ENCODE measurements at regions not wholly inside any gene's neighbourhood (a gene's known extent, or its start where the extent isn't known, plus 50 kb on each side); places are given as distances from the start of the nearest gene placed in this dataset.
A peak's percentile ranks its signal among the peaks of the same experiment; 100 is the strongest.

DNA sequence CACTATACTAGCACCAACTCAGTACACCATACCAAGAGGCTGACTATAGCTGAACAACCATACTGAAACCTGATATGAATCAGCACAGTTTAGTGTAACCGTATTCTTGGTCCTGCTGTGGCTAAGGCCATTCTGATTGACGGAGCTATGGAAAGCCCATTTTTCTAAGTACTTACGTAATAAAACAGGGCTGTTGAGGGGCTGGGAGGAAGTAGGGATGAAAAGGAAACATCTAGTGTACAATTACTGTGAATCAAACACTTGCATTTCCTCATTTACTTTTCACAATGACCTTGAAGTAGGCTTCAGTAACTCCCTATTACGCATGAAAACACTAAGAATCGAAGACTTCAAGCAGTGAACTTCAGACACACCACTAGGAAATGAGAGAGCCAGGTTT, 198.2 kb downstream of the BTG1 start:
- H3K9me3 ChIP-seq (replicated peaks) = no peaks in the 10 kb centered on the region
- H3K4me1 ChIP-seq (replicated peaks) = no peaks in the 10 kb centered on the region
- H3K36me3 ChIP-seq = no peaks in the 10 kb centered on the region
- no peak overlapping the region for H3K27ac ChIP-seq
- DNase-seq (ENCODE audit: low read depth in 1 of 2, low spot score in 2 of 2) = no peak
- H3K4me3 ChIP-seq = no peak overlapping the region
- no peaks in the 10 kb centered on the region for H3K27me3 ChIP-seq (replicated peaks)

DNA sequence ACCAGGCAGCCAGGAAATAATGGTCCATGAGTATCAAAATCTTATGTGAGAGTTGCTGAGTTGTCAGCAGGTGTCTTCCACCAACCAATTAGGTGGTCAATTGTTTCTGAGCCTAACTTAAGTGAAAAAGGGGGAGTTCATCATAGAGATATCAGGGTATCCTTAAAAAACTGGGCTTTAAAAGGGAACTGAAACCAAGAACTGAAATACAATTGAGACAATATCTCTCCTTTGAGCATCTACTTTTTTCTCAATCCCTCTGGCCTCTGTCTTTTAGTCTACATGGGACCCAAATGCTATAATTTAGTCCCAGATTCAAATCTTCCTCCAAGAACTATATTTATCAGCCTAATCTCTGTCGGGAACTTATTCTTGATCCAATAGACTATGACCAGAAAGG, 201.0 kb downstream of the BTG1 start:
- Histone ChIP-seq H3K27me3 (replicated peaks) (no peaks in the 10 kb centered on the region), H3K36me3 (no peaks in the 10 kb centered on the region), H3K27ac (no peak overlapping the region), H3K9me3 (replicated peaks) (no peaks in the 10 kb centered on the region), H3K4me3 (no peak overlapping the region), H3K4me1 (replicated peaks) (no peaks in the 10 kb centered on the region)
- DNase-seq (ENCODE audit: low read depth in 1 of 2, low spot score in 2 of 2) = no peak

DNA sequence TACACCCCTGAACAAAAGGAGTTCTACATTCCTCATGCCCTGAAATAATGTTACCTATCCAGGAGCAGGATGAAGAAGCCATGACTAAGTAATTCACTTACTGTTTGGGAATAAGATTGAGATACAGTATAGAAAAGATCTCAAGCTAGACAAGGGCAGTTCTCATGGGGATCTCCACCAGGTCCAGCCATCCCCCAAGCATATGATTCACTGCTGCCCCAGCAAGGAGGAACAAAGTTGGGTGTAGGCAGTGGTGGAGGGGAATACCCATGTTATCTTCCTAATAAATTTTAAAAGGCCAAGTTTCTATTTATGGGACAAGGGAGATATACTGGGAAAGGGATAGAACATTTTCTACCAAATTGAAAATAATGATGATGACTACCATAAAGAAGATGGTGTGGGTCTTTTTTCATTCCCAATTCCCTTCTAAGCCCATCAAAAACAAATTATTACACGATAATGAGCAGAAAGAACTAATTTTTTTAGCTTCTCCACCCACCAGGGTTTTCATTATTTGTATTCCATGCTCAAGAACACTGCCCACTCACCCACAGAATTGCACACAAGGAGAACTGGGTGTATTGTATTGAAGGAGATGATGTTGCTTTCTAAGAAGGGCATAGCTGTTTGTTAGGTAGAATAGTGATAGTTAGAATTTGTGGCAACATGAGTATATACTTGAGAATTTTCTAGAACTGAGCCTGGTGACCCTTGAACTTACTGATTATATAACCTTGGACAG, 204.6 kb downstream of the BTG1 start:
- Histone ChIP-seq H3K27ac (no peak overlapping the region), H3K27me3 (replicated peaks) (no peaks in the 10 kb centered on the region), H3K4me1 (replicated peaks) (no peaks in the 10 kb centered on the region), H3K36me3 (no peaks in the 10 kb centered on the region), H3K9me3 (replicated peaks) (no peaks in the 10 kb centered on the region), H3K4me3 (no peak overlapping the region)
- DNase-seq (ENCODE audit: low read depth in 1 of 2, low spot score in 2 of 2) = no peak

DNA sequence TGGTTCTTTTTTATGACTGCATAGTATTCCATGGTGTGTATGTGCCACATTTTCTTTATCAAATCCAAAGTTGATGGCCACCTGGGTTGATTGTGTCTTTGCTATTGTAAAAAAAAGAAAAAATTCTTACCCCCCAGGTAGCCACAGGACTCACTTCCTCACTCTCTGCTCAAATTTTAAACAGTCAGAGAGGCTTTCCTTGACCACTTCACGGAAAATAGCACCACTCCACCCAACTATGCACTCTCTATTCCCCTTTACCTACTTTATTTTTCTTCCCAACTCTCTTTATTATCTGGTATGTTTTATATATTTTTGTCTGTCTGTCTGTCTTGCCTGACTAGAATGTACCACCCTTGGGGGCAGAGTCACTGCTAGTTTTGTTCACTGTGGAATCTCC, 205.3 kb downstream of the BTG1 start:
- Histone ChIP-seq H3K9me3 (replicated peaks) (no peaks in the 10 kb centered on the region), H3K36me3 (no peaks in the 10 kb centered on the region), H3K4me1 (replicated peaks) (no peaks in the 10 kb centered on the region), H3K27ac (no peak overlapping the region), H3K27me3 (replicated peaks) (no peaks in the 10 kb centered on the region), H3K4me3 (no peak overlapping the region)
- no peak for DNase-seq (ENCODE audit: low read depth in 1 of 2, low spot score in 2 of 2)

DNA sequence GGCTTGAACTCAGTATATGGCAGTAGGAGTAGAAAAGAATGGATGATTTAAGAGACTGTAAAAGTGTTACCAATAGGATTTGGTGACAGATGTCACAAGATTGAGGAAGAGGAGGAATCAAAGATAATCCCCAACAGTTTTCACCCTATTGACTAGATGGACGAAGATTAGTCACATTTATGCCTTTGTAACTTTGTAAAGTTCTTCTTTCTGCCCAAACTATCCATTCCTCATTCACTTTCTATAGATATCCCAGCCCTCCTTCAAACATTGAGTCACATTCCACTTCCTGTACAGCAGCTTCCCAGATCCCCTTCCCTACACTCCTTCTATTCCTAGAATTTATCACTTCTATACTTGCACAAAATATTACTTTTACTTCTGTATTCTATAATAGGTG, 207.9 kb downstream of the BTG1 start:
- H3K36me3 ChIP-seq = no peaks in the 10 kb centered on the region
- no peak overlapping the region for H3K27ac ChIP-seq
- no peaks in the 10 kb centered on the region for H3K4me1 ChIP-seq (replicated peaks)
- no peak overlapping the region for H3K4me3 ChIP-seq
- no peaks in the 10 kb centered on the region for H3K27me3 ChIP-seq (replicated peaks)
- H3K9me3 ChIP-seq (replicated peaks) = no peaks in the 10 kb centered on the region
- no peak for DNase-seq (ENCODE audit: low read depth in 1 of 2, low spot score in 2 of 2)

DNA sequence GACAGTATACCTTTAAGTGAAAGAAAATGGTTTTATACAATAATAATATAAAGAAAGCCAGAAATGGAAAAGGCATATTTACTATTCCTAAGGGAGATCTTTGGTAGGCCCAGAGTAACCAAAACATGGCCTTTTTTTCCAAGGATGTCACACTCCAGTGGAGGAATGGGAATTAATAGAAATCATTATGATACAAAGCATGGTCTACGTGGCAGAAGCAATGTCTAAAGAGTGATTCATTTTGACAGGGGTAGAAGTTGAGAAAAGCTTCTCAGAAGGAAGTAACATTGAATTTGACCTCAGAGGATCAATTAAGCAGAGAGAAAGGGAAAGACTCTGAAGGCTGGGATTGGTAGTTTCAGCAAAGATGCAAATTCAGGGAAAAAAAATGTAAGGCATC, 208.6 kb downstream of the BTG1 start:
- Histone ChIP-seq H3K4me3 (no peak overlapping the region), H3K4me1 (replicated peaks) (no peaks in the 10 kb centered on the region), H3K27ac (no peak overlapping the region)

DNA sequence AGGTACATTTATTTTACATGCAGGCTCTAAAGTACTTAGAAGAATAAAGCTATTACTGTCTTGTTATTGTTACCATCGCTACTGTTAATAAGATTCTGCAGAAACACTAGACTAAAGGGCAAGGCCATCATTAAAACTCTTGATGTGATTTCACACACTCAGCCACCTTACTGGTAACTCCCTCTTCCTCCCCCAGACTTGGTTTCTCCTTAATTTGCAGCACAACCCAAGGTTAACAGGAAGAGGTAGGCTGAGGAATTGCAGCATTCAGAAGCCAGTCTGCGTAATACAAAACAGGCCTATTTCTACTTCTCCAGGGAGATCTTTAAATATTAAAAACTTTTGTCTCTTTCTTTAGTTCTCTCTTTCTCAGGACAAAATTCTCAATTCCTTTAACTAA, 210.3 kb downstream of the BTG1 start:
- no peaks in the 10 kb centered on the region for H3K27me3 ChIP-seq (replicated peaks)
- H3K4me1 ChIP-seq (replicated peaks) = no peaks in the 10 kb centered on the region
- DNase-seq (ENCODE audit: low read depth in 1 of 2, low spot score in 2 of 2) = no peak
- H3K27ac ChIP-seq = no peak overlapping the region
- no peak overlapping the region for H3K4me3 ChIP-seq
- no peaks in the 10 kb centered on the region for H3K36me3 ChIP-seq
- H3K9me3 ChIP-seq (replicated peaks) = no peaks in the 10 kb centered on the region

More for the DNA sequence above, 208.6 kb downstream of the BTG1 start:
- Histone ChIP-seq H3K27me3 (replicated peaks) (no peaks in the 10 kb centered on the region), H3K36me3 (no peaks in the 10 kb centered on the region), H3K9me3 (replicated peaks) (no peaks in the 10 kb centered on the region)
- no peak for DNase-seq (ENCODE audit: low read depth in 1 of 2, low spot score in 2 of 2)

DNA sequence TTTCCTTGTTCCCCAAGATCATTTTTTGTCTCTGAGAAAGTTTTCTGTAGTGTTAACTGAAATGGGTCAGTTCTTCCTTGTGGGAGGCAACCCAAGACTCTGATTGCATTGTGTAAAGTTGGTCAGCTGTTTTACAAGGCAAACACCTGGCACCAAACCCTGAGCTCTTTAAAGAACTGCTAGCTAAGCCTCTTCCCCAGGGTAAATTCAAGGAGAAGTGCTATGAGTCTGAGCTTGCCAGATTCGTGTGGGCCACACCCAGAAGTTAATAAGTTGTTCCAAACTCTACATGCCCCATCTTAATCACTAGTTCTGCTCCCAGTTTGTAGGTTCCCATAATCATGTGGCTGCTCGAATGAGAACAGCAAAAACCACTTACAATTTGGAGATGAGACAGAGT, 214.5 kb downstream of the BTG1 start:
- no peaks in the 10 kb centered on the region for H3K36me3 ChIP-seq
- no peak overlapping the region for H3K4me3 ChIP-seq
- no peaks in the 10 kb centered on the region for H3K27me3 ChIP-seq (replicated peaks)
- H3K9me3 ChIP-seq (replicated peaks) = no peaks in the 10 kb centered on the region
- no peak for DNase-seq (ENCODE audit: low read depth in 1 of 2, low spot score in 2 of 2)
- H3K27ac ChIP-seq = no peak overlapping the region
- peaks cover 9% of the 10 kb centered on the region for H3K4me1 ChIP-seq (replicated peaks)

DNA sequence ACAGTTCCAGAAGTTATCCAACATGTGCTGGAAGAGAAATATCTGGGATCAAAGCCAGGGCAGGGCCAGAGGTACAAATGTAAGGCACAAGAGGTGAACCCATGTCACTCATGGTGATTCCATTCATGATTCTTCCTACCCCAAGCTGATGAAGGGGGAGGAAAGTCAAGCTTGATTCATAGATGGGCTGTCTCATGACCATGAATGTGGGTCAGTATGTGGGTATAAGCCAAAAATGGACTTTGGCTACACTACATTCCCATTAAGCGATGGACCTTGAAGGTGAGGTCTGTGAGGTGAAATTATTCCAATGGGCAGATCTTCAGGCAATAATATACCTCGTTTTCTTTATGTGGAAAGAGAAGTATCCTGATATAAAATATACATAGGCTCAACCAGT, 217.1 kb downstream of the BTG1 start:
- no peak overlapping the region for H3K27ac ChIP-seq
- H3K36me3 ChIP-seq = no peaks in the 10 kb centered on the region
- no peak overlapping the region for H3K4me3 ChIP-seq
- peaks cover 10% of the 10 kb centered on the region for H3K4me1 ChIP-seq (replicated peaks)
- no peaks in the 10 kb centered on the region for H3K9me3 ChIP-seq (replicated peaks)
- DNase-seq (ENCODE audit: low read depth in 1 of 2, low spot score in 2 of 2) = no peak
- H3K27me3 ChIP-seq (replicated peaks) = no peaks in the 10 kb centered on the region

DNA sequence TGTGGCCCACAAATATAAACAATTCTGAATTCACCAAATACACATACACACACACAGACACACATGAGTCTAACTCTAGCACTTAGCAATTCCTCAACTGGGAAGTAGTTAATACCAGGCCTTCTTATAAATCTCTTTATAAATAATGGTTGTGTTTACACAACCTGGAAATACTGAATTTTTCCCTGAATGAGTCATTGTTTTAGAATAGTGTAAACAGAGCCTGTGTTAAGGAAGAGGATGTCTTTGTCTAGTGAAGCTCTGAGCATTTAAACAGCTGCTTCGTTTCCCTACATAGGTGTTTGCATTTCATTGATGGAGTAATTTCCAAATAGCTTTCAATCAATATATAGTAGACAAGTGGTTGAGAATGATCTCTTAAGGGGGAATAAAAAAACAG, 218.8 kb downstream of the BTG1 start:
- H3K9me3 ChIP-seq (replicated peaks) = no peaks in the 10 kb centered on the region
- H3K4me3 ChIP-seq = no peak overlapping the region
- no peaks in the 10 kb centered on the region for H3K27me3 ChIP-seq (replicated peaks)
- H3K4me1 ChIP-seq (replicated peaks) = peaks cover 15% of the 10 kb centered on the region
- DNase-seq (ENCODE audit: low read depth in 1 of 2, low spot score in 2 of 2) = peak in 1 of 2 experiments; percentile 83
- no peaks in the 10 kb centered on the region for H3K36me3 ChIP-seq
- no peak overlapping the region for H3K27ac ChIP-seq

DNA sequence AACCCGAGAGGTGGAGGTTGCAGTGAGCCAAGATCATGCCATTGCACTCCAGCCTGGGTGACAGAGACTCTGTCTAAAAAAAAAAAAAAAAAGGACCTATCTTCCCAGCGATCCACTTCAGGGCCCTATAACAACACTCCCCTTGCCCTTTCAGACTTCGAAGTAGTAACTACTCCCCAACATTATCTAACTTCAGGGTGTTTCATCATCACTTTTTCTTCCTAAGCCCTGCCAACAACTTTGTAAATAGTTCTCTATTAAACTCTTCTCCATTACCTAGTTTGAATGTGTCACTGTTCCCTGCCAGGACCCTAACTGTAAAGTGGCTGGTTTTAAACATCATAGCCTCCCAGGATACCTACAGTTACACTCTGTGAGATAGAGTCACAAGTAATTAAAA, 220.8 kb downstream of the BTG1 start:
- no peaks in the 10 kb centered on the region for H3K27me3 ChIP-seq (replicated peaks)
- no peak overlapping the region for H3K4me3 ChIP-seq
- no peak overlapping the region for H3K27ac ChIP-seq
- no peaks in the 10 kb centered on the region for H3K9me3 ChIP-seq (replicated peaks)
- DNase-seq (ENCODE audit: low read depth in 1 of 2, low spot score in 2 of 2) = no peak
- H3K36me3 ChIP-seq = no peaks in the 10 kb centered on the region
- H3K4me1 ChIP-seq (replicated peaks) = peaks cover 26% of the 10 kb centered on the region

DNA sequence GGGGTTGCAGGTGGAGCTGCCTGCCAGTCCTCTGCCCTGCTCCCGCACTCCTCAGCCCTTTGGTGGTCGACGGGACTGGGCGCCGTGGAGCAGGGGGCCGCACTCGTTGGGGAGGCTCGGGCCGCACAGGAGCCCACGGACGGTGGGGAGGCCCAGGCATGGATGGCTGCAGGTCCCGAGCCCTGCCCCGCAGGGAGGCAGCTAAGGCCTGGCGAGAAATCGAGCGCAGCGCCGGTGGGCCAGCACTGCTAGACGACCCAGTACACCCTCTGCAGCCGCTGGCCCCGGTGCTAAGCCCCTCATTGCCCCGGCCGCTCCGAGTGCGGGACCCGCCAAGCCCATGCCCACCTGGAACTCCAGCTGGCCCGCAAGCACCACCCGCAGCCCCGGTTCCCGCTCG, 221.8 kb downstream of the BTG1 start:
- H3K36me3 ChIP-seq = no peaks in the 10 kb centered on the region
- H3K4me1 ChIP-seq (replicated peaks) = peaks cover 26% of the 10 kb centered on the region
- no peaks in the 10 kb centered on the region for H3K9me3 ChIP-seq (replicated peaks)
- H3K4me3 ChIP-seq = no peak overlapping the region
- H3K27ac ChIP-seq = no peak overlapping the region
- DNase-seq (ENCODE audit: low read depth in 1 of 2, low spot score in 2 of 2) = no peak
- H3K27me3 ChIP-seq (replicated peaks) = no peaks in the 10 kb centered on the region

DNA sequence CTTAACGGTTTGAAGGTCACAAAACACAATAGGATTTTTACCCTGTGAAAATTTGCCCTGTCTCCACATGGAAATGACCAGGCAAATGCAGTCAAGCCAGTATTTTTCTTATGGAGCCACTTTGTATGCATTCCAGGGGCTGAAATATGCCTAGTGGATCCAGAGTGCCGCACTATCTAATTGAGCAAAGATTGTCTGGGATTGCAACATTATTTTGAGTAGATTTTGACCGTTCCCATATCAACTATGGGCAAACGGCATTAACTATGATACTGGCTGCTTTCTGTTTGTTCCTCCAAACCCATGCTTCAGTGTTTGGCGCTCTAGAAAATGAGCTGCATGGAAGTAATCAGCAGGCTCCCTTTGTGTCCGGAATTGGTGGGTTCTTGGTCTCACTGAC, 223.0 kb downstream of the BTG1 start:
- no peak for DNase-seq (ENCODE audit: low read depth in 1 of 2, low spot score in 2 of 2)
- no peaks in the 10 kb centered on the region for H3K27me3 ChIP-seq (replicated peaks)
- H3K4me3 ChIP-seq = no peak overlapping the region
- peaks cover 26% of the 10 kb centered on the region for H3K4me1 ChIP-seq (replicated peaks)
- no peaks in the 10 kb centered on the region for H3K36me3 ChIP-seq
- no peak overlapping the region for H3K27ac ChIP-seq
- no peaks in the 10 kb centered on the region for H3K9me3 ChIP-seq (replicated peaks)

DNA sequence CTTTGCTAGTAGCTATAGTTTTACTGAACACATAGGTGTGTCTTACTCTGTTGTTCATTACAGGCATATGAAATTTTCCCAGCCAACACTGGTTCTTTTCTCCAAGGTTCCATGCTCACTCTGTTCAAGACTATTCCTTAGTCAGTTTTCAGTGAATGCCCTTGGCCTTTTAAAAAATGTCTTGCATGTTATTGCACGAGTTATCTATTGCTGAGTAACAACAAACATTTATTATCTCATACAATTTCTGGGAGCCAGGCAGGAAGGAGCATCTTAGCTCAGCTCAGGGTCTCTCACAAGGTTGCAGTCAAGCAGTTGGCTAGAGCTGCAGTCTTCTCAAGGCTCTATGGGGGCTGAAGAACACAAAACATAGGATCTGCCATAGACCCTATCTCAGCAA, 223.5 kb downstream of the BTG1 start:
- Histone ChIP-seq H3K4me1 (replicated peaks) (peaks cover 25% of the 10 kb centered on the region), H3K9me3 (replicated peaks) (no peaks in the 10 kb centered on the region), H3K36me3 (no peaks in the 10 kb centered on the region), H3K27me3 (replicated peaks) (no peaks in the 10 kb centered on the region), H3K4me3 (no peak overlapping the region), H3K27ac (no peak overlapping the region)
- DNase-seq (ENCODE audit: low read depth in 1 of 2, low spot score in 2 of 2) = no peak

DNA sequence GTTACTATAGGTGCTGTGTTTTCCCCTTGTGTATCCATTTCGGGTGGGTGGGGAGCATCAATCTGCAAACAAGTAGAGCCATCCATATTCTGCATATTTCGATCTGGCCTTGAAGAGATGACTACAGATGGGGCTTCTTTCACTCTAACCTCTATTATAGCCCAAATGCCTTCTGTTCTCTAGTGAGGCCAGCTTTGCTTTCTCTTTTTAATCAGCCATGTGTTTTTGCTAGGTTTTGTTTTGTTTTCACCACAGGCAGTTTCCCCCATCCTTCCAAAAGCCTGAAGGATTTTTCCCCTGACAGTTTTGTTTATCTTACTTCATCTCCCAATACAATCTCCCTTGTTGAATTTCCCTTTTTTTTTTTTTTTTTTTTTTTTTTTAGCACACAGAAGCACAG, 224.1 kb downstream of the BTG1 start:
- H3K4me1 ChIP-seq (replicated peaks) = peaks cover 21% of the 10 kb centered on the region
- no peaks in the 10 kb centered on the region for H3K27me3 ChIP-seq (replicated peaks)
- no peak overlapping the region for H3K4me3 ChIP-seq
- no peak overlapping the region for H3K27ac ChIP-seq
- H3K9me3 ChIP-seq (replicated peaks) = no peaks in the 10 kb centered on the region
- H3K36me3 ChIP-seq = no peaks in the 10 kb centered on the region
- no peak for DNase-seq (ENCODE audit: low read depth in 1 of 2, low spot score in 2 of 2)

All from SJSA1 (cell line).